PC-3 (cell line): ENCODE measurements at regions not wholly inside any gene's neighbourhood (a gene's known extent, or its start where the extent isn't known, plus 50 kb on each side); places are given as distances from the start of the nearest gene placed in this dataset.

Experiments used
- ATAC-seq: fragments of 200-7000 bp; cut with Tn5 transposase; 2 replicates; pipeline ENCODE4 v1.9.1; 2020; ENCODE audit warnings: mild to moderate bottlenecking, moderate library complexity
- BruUV-seq: library from RNA; stranded (reverse); fragments of 400-500 nt; replicated peaks from 2 replicates; lab custom pipeline; 2021; lab: Mats Ljungman, UMichigan
- CTCF ChIA-PET: fragments of 300-600 bp; sonication (Branson Sonifier 250); formaldehyde crosslinking; loops from one replicate; lab custom pipeline; 2022; ENCODE audit warnings: antibody characterized with exemption; lab: Charles Lee
- POLR2A ChIA-PET: fragments of 300-600 bp; sonication (Branson Sonifier 250); formaldehyde crosslinking; loops from one replicate; lab custom pipeline; 2022; ENCODE audit warnings: antibody characterized with exemption; ENCODE audit not compliant: unreplicated experiment; lab: Charles Lee
- DNase-seq: peaks from one replicate; pipeline ENCODE4 v3.0.0-alpha.2; 2015
- H2AFZ ChIP-seq: fragments of 300-600 bp; sonication (generic); 2 replicates; pipeline ENCODE4 v1.6.0; 2016; ENCODE audit warnings: antibody characterized with exemption, low read length
- H3F3A ChIP-seq: fragments of 300-600 bp; sonication (generic); one replicate; pipeline ENCODE4 v1.6.0; 2017; ENCODE audit warnings: antibody characterized with exemption, low read length, control low read depth, mild to moderate bottlenecking; ENCODE audit not compliant: unreplicated experiment
- H3K27ac ChIP-seq: fragments of 300-600 bp; sonication (generic); 2 replicates; pipeline ENCODE4 v1.5.1; 2016; ENCODE audit warnings: mild to moderate bottlenecking, low read length
- H3K27me3 ChIP-seq: fragments of 300-600 bp; sonication (generic); 2 replicates; pipeline ENCODE4 v1.6.1; 2016; ENCODE audit warnings: low read length, mixed read lengths
- H3K36me3 ChIP-seq: fragments of 300-600 bp; sonication (generic); 2 replicates; pipeline ENCODE4 v1.6.1; 2016; ENCODE audit warnings: low read depth, mixed run types, low read length, mixed read lengths
- H3K4me1 ChIP-seq: fragments of 300-600 bp; sonication (generic); 2 replicates; pipeline ENCODE4 v1.5.1; 2016; ENCODE audit warnings: low read length; ENCODE audit not compliant: insufficient read depth
- H3K4me2 ChIP-seq: fragments of 300-600 bp; sonication (generic); 2 replicates; pipeline ENCODE4 v1.6.0; 2016; ENCODE audit warnings: low read length
- H3K4me3 ChIP-seq: fragments of 300-600 bp; sonication (generic); 2 replicates; pipeline ENCODE4 v1.5.1; 2016; ENCODE audit warnings: mild to moderate bottlenecking, low read length, mixed read lengths
- H3K79me2 ChIP-seq: fragments of 300-600 bp; sonication (generic); 2 replicates; pipeline ENCODE4 v1.6.1; 2017; ENCODE audit warnings: low read length, mixed read lengths
- H3K9ac ChIP-seq: fragments of 300-600 bp; sonication (generic); 2 replicates; pipeline ENCODE4 v1.6.0; 2016; ENCODE audit warnings: mild to moderate bottlenecking, low read length
- H3K9me2 ChIP-seq: fragments of 300-600 bp; sonication (generic); replicated peaks from 2 replicates; pipeline ENCODE4 v1.6.1; 2016; ENCODE audit warnings: mixed run types, low read length, mixed read lengths
- H3K9me3 ChIP-seq: fragments of 300-600 bp; sonication (generic); 2 replicates; pipeline ENCODE4 v1.6.1; 2016; ENCODE audit warnings: low read length, mixed read lengths
- H4K20me1 ChIP-seq: fragments of 300-600 bp; sonication (generic); 2 replicates; pipeline ENCODE4 v1.6.1; 2016; ENCODE audit warnings: low read length, mixed read lengths
- EZH2 ChIP-seq: fragments of 300-600 bp; sonication (generic); IDR thresholded peaks from one replicate; pipeline ENCODE4 v1.6.1; 2017; ENCODE audit warnings: antibody characterized with exemption, mild to moderate bottlenecking, low read length; ENCODE audit not compliant: unreplicated experiment
- EZH2phosphoT487 ChIP-seq: fragments of 300-600 bp; sonication (generic); IDR thresholded peaks from 2 replicates; pipeline ENCODE4 v1.6.1; 2018; ENCODE audit warnings: mild to moderate bottlenecking, antibody characterized with exemption, low read length, borderline replicate concordance
- intact Hi-C: fragments of 100-400 bp; cut with micrococcal nuclease; formaldehyde crosslinking; loops from 2 replicates; pipeline ENCODE4 v1.9.0; 2023
- TF ChIP-seq, protein P1 (sequence below): fragments of 300-600 bp; sonication (generic); conservative IDR thresholded peaks from 2 replicates; pipeline ENCODE4 v1.5.1; 2017; ENCODE audit warnings: antibody characterized with exemption, low read depth, mild to moderate bottlenecking, low read length

DNA sequence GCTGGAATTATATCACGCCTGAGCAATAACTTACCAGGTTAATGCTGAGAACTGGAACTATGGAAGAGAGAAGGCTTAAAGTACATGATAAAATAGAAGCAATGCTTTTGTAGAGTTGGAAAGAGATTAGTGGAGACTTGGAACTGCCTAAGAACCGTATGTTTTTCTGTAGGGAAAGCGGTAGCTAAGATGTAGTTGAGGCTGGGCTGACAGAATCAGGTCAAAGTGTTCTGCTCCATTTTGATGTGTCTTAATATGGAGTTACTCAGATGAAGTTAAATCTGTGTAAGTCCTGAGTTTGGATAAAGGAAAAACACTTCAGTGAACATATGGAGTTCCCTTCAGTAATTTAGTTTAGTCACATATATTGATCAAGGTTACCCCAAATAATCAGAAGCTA, 860.9 kb upstream of the CXADR start:
- DNase-seq = no peak
- Histone ChIP-seq H3K9me3 (no peaks in the 10 kb centered on the region), H3K4me1 (no peaks in the 10 kb centered on the region), H3K9ac (no peak overlapping the region), H3K79me2 (no peaks in the 10 kb centered on the region), H3K4me2 (no peak overlapping the region), H3K27ac (no peak overlapping the region), H3K4me3 (no peak overlapping the region), H3F3A (no peaks in the 10 kb centered on the region), H3K36me3 (no peaks in the 10 kb centered on the region), H3K9me2 (no peaks in the 10 kb centered on the region), H4K20me1 (no peaks in the 10 kb centered on the region), H3K27me3 (0 out of 2 replicates have a peak, but pooled peaks cover 4% of the 10 kb centered on the region), H2AFZ (no peak overlapping the region)
- ChIA-PET CTCF (no interaction called here), POLR2A (no interaction called here)
- TF ChIP-seq EZH2phosphoT487 = no peak
- TF ChIP-seq EZH2 = no peak
- TF ChIP-seq, protein P1, sequence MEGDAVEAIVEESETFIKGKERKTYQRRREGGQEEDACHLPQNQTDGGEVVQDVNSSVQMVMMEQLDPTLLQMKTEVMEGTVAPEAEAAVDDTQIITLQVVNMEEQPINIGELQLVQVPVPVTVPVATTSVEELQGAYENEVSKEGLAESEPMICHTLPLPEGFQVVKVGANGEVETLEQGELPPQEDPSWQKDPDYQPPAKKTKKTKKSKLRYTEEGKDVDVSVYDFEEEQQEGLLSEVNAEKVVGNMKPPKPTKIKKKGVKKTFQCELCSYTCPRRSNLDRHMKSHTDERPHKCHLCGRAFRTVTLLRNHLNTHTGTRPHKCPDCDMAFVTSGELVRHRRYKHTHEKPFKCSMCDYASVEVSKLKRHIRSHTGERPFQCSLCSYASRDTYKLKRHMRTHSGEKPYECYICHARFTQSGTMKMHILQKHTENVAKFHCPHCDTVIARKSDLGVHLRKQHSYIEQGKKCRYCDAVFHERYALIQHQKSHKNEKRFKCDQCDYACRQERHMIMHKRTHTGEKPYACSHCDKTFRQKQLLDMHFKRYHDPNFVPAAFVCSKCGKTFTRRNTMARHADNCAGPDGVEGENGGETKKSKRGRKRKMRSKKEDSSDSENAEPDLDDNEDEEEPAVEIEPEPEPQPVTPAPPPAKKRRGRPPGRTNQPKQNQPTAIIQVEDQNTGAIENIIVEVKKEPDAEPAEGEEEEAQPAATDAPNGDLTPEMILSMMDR = no peak
- intact Hi-C loops = no loop called here
- ATAC-seq = no peak
- BruUV-seq = no TSS peak

DNA sequence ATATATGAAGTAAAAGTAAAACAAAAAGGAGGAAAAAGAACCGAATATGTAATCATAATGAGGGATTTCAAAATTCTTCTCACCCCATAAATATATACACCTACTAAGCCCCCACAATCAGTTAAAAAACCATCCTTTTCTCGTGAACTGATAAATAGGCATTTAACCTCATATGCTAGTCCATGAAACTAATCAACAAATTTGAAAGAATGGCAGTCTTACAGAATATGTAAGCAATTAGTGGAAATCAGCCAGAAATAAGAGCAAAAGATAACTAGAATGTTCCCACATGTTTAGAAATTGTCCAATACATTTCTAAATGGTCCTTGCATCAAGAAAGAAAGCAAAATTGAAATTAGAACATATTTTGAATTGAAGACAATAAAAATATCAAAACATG, 849.4 kb upstream of the CXADR start:
- TF ChIP-seq EZH2 (no peak), EZH2phosphoT487 (no peak)
- TF ChIP-seq, protein P1 = no peak
- H3K79me2 ChIP-seq = no peaks in the 10 kb centered on the region
- H3K36me3 ChIP-seq = no peaks in the 10 kb centered on the region
- H3K4me1 ChIP-seq = no peaks in the 10 kb centered on the region
- ATAC-seq = no peak
- BruUV-seq = no TSS peak
- no peak overlapping the region for H3K9ac ChIP-seq
- H4K20me1 ChIP-seq = no peaks in the 10 kb centered on the region
- POLR2A ChIA-PET = no interaction called here
- intact Hi-C loops = no loop called here
- no peaks in the 10 kb centered on the region for H3K9me2 ChIP-seq
- H3K27ac ChIP-seq = no peak overlapping the region
- H3F3A ChIP-seq = no peaks in the 10 kb centered on the region
- CTCF ChIA-PET = no interaction called here
- H2AFZ ChIP-seq = no peak overlapping the region
- no peaks in the 10 kb centered on the region for H3K27me3 ChIP-seq
- H3K9me3 ChIP-seq = peaks cover 19% of the 10 kb centered on the region; the same call in 1 of the 2 replicates
- no peak overlapping the region for H3K4me2 ChIP-seq
- no peak for DNase-seq
- H3K4me3 ChIP-seq = no peak overlapping the region

DNA sequence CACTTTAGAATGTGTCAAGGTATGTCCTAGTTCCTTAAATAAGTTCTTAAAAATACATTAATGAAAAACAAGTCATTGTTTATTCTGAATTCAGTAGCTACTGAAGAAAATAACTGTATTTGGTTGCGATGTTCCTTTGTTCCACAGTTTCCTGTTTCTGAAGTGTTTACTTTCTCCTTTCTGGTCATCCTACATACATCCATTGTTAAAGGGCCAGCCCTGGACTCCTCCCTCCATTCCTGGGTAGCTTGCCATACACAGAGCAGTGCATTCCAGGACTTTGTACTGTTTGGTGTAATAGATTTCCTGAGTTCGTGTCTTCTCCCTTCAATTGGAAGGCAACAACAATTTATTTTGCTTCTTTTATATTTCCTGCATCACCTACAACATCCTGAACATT, 845.4 kb upstream of the CXADR start:
- H3K36me3 ChIP-seq = no peaks in the 10 kb centered on the region
- H3K4me3 ChIP-seq = no peak overlapping the region
- no peaks in the 10 kb centered on the region for H3K9me2 ChIP-seq
- POLR2A ChIA-PET = no interaction called here
- BruUV-seq = no TSS peak
- TF ChIP-seq EZH2phosphoT487 (no peak), EZH2 (no peak)
- TF ChIP-seq, protein P1 = no peak
- peaks cover 8% of the 10 kb centered on the region; the same call in 1 of the 2 replicates for H3K9me3 ChIP-seq
- H2AFZ ChIP-seq = no peak overlapping the region
- no peaks in the 10 kb centered on the region for H4K20me1 ChIP-seq
- no peak overlapping the region for H3K27ac ChIP-seq
- no peaks in the 10 kb centered on the region for H3F3A ChIP-seq
- no peaks in the 10 kb centered on the region for H3K27me3 ChIP-seq
- CTCF ChIA-PET = no interaction called here
- H3K9ac ChIP-seq = no peak overlapping the region
- no peak for ATAC-seq
- intact Hi-C loops = no loop called here
- no peaks in the 10 kb centered on the region for H3K4me1 ChIP-seq
- no peak overlapping the region for H3K4me2 ChIP-seq
- no peak for DNase-seq
- H3K79me2 ChIP-seq = no peaks in the 10 kb centered on the region
